Hematopoietic multipotent progenitor cell treated with erythropoietin and hydrocortisone succinate and interleukin-3 and kit ligand, for 4 days (in vitro differentiated cells): ENCODE measurements at regions not wholly inside any gene's neighbourhood (a gene's known extent, or its start where the extent isn't known, plus 50 kb on each side); places are given as distances from the start of the nearest gene placed in this dataset.
A peak's percentile ranks its signal among the peaks of the same experiment; 100 is the strongest.
"Not testable (repeated sequence)": the region's sequence is repeated elsewhere in the genome, so short reads cannot be mapped to it uniquely, and the experiment has no call there.

Experiments
- DNase-seq: peaks from one replicate; pipeline ENCODE4 v3.0.0-alpha.2; 2015

DNA sequence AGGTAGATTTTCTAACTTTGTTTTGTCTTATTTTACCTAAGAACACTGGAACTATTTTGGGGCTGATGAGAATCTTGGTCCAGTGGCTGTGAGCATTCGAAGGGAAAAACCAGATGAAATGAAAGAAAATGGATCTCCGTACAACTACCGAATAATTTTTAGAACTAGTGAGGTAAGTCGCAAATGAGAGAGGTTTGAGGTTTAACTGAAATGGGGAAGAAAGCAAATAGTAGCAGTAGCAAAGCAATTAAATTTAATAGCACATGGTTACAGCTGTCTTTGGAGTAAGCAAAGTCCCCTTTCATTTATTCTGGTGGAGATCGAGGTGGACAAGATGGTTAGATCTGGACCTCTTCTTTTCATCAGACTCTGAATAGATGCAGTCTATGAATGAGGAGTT is 313.5 kb upstream of the RGS6 start:
- DNase-seq, result no peak

- DNase-seq, result no peak
Observed at GRCh38 chr14:71619472-71619871, 312.8 kb upstream of the RGS6 start.

DNA sequence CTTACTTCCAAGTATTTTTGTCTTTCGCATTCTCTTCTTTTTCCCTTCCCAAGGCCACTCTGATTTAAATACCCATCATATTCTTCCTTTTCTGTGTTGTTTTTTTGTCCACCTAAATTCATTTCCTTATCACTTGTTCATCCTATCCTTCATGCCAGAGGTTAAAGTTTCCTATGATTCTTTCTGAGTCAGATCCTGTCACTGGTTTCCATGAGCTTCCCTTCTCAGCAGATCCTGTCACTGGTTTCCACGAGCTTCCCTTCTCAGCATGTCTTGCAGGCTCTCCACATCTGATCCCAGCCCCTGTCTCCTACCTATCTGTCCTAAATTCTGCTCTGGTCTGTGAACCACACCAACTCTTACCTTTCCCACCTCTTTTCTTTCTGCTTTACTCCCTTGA is 311.8 kb upstream of the RGS6 start:
- DNase-seq, result no peak

- no peak for DNase-seq
Observed at GRCh38 chr14:71621276-71621675, 311.0 kb upstream of the RGS6 start.

GRCh38 chr14:71621980-71622605 is 310.1 kb upstream of the RGS6 start:
- DNase-seq, result no peak

DNA sequence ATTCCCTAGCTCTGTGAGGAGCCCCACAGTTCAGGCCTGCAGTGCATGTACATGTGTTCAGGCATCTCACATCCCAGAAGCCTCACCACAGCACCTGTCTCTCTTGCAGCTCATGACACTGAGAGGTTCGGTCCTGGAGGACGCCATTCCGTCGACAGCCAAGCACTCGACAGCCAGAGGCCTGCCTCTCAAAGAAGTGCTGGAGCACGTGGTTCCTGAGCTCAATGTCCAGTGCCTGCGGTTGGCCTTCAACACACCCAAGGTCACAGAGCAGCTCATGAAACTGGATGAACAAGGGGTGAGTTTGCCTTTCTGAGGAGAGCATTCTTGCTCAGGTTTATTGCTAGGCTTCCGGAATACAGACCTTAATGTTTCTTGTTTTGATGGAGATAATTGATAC is 308.3 kb upstream of the RGS6 start:
- DNase-seq, result no peak

- peak; percentile 7 for DNase-seq
Observed at GRCh38 chr14:71625175-71625574, 307.1 kb upstream of the RGS6 start.

DNA sequence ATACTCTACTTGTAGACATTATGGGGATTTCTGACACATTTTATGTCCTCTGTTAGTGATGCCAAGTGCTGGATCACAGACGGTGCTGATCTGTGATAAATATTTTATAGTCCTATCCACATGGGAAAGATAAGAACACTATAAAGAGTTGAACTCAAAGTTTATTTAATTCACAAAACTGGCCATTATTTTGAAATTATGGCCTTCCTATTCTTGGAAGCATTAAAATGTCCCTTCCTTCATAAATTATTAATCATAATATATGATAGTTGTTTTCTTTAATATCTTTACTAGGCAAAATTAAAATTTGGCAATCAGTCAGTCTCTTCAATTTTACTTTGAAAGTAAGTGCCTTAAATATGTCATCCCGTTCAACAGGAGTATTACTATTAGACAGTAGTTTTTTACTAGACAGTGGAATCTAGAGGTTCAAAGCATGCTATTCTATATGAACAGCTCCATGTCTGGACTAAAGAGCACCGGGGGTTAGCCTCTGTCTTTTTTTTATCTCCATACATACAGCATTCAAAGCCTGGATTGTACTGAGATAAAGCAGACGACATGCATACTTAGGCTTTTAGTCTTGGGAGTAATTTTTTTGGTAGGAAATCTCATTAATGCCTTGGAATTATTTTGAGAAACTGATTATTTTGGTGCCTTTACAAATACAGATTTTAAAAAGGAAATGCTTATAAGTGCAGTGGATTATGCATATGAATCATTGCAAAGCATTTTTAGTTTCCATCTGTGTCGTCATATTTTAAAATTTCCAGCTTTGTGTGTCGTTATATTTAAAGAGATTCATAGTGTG is 306.1 kb upstream of the RGS6 start:
- no peak for DNase-seq

- DNase-seq, result no peak
Observed at GRCh38 chr14:71628433-71628832, 303.8 kb upstream of the RGS6 start.

- DNase-seq, result no peak
Observed at GRCh38 chr14:71629250-71629649, 303.0 kb upstream of the RGS6 start.

DNA sequence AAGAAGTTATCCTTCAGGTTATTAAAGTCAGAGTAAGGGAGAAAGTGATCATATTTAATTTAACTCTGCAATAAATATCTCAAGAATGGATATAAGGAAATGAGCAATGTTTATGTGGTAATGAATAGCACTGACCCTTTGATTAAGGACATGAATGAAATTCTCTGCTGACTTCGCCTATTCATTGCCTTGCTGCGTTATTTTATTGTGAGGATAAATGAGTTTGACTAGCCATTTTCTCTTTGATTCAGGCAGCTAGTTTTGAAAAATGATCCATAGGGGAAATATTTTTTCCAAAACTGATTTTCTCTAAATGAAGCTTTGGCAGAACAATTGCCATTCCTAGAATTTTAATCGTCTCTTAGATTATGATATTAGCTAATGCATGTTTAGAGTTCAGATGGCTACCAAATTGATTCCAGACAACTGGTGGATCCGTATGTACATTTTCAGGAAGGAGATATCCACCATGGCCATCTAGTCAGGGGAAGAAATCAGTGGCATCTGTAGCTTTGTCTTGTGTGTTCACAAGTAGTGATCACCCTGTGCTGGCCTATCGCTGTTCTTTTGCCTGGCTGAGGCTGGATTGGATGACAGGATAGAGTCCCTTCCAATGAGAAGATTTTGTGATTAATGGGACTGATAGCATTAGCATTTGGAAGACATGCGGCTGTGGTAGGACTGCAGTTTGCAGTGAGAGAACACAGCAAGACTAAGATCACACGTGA is 302.3 kb upstream of the RGS6 start:
- no peak for DNase-seq

DNA sequence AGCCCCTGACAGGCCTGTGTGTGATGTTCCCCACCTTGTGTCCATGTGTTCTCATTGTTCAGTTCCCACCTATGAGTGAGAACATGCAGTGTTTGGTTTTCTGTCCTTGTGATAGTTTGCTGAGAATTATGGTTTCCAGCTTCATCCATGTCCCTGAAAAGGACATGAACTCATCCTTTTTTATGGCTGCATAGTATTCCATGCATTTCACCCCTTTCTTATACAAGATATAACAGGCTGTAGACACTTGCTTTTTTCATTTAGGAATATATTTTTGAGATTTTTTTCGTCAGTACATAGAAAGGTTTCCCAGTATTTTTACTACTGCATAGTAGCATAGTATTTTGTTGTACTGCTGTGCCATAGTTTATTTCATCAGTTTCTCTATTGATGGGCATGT is 301.2 kb upstream of the RGS6 start:
- not testable (repeated sequence) for DNase-seq

GRCh38 chr14:71632440-71632946 is 299.7 kb upstream of the RGS6 start:
- no peak for DNase-seq

- no peak for DNase-seq
Observed at GRCh38 chr14:71636076-71636475, 296.2 kb upstream of the RGS6 start.

DNA sequence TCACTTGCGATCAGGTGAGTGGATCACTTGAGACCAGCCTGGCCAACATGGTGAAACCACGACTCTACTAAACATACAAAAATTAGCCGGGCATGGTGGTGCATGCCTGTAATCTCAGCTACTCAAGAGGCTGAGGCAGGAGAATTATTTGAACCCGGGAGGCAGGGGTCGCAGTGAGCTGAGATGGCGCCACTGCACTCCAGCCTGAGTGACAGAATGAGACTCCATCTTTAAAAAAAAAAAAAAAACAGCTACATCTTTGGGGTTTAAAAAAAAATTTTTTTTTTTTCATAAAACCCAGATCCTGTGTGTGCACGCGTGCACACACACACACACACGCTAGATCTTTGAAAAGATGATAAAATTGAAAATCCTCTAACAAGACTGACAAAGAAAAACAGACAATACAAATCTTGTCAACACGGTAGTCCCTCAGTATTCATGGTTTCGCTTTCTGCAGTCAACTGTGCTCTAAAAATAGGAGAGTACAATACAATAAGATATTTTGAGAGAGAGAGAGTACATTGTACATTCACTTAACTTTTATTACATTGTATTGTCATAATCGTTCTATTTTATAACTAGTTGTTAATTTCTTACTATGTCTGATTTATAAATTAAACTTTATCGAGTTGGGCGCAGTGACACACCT is 295.3 kb upstream of the RGS6 start:
- DNase-seq, result no peak

DNA sequence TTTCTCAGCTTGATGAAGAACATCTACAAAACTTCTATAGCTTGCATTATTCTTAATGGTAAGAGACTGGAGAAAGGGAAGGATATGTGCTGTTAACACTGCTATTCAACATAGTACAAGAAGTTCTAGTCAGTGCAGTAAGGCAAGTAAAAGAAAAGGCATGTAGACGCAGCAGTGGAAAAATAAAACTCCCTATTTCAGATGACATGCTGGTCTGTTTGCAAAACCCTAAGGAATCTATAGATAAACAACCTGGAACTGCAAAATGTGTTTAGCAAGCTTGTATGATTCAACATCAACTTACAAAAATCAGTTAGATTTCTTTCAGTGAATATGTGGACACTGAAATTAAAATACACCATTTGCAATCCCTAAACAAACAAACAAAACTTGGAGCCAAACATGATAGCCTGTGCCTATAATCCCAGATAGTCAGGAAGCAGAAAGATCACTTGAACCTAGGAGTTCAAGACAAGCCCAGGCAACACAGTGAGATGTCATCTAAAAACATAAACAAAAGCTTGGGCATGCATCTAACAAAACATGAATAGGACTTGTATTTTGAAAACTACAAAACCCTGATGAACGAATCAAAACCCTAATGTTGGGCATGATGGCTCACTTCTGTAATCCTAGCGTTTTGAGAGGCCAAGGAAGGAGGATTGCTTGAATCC is 293.6 kb upstream of the RGS6 start:
- DNase-seq, result no peak

GRCh38 chr14:71642715-71643114 is 289.5 kb upstream of the RGS6 start:
- no peak for DNase-seq

DNA sequence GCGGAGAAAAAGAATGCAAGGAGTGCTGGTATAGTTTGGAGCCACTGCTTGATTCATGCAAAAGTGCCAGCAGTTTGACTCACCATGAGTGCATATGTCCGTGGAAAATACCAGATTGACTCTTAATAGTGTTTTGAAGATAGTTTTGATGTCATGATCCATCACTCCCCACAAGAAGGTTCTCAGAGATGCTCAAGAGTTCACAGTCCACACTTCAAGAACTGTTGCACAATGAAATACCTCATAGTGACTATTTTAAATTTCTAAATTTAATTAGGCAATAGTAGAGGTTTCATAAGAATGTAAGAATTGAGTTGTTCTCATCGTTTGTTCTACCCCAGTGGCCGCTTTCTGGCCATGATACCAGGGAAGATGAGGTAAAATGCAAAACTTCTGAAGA is 286.6 kb upstream of the RGS6 start:
- DNase-seq, result no peak

GRCh38 chr14:71646518-71646917 is 285.7 kb upstream of the RGS6 start:
- DNase-seq, result no peak

DNA sequence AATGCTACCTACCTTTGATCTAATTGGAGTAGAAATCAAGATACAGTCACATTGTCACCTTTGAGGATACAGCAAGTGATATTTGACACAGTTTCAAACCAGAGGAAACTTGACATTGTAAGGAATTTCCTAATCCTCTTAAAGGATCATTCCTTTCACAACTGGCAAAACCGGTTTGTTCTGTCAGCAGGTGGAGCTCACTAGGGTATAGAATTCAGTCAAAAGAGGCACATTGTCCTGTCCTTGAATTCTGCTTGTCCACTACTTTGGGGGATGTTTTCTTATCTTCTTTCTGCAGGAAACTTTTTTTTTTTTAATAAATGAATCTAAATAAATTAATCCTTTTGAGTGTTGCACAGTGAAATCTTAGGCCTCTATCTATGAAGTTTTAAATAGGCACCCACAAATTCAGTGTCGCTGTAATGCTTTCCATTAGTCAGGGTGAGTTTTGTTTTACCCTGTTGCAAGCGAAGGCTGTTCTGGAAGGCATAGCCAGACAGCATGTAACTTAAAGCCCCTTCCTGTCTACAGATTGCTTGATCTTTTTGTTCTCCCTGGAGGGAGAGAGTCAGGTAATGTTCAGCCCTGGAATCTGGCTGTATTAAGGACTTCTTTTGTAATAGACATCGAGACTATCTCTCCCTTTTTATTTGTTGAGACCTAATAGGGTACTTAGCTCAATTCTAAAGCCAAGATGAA is 285.0 kb upstream of the RGS6 start:
- no peak for DNase-seq

DNA sequence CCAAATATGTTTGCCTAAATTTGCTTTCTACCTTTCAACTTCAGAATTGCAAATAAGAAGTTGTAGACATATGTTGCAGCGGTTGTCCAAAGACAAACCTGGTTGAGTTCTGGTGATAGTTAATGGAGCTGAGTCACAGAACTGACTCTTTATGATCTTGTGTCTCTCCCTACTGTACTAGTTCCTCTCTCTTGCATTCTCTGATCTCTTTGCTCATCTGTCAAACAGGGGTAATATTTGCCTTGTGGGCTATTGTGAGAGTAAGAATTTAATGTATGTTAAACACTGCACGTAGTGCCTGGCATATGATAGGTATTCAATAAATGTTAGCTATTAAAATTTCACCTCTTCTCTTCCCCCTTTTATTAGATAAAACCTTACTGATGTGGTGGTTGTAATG is 283.5 kb upstream of the RGS6 start:
- DNase-seq, result no peak

- no peak for DNase-seq
Observed at GRCh38 chr14:71650187-71650755, 282.0 kb upstream of the RGS6 start.
